ENCODE measurements at regions not wholly inside any gene's neighbourhood (a gene's known extent, or its start where the extent isn't known, plus 50 kb on each side); places are given as distances from the start of the nearest gene placed in this dataset.
A peak's percentile ranks its signal among the peaks of the same experiment; 100 is the strongest.

DNA sequence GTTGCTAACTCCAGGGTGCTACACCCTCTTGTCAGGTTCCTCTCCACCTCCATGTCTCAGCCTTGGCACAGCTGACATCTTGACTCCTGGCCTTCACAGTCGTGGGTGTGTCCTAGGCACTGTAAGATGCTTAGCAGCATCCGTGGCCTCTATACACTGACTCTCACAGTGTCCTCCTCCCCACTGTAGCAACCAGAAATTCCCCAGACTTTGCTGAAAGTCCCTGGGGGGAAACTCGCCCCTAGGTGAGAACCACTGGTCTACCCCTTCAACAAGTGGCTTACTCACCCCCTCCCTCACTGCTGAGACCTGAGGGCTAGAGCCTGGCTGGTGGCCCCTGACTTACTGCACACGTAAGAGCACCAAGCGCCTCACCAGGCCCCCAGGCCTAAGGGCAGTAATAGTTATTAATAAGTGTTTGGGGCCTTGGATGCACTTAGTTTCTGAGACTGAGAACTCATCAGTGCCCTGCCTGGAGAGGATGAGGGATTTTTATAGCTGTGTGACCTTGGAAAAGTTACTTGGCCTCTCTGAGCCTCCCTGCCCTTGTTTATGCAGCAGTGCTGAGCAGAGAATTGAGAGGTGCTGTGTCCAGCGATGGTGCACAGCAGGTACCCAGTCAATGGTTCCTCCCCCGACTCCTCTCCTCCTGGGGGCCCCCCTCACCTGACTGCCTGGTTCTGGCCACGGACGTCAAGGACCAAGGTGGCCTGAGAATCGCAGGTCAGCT lies 67.1 kb downstream of the RMI2 start:
- no peaks in the 10 kb centered on the region for H3K9me3 ChIP-seq (ENCODE audit: low read length)
- ChIA-PET POLR2A (no interaction called here), CTCF (ENCODE audit: low intra/inter-chr PET ratio, low total read pairs) (no interaction called here)
- BruUV-seq (replicated peaks): no TSS peak
- H3K79me2 ChIP-seq (ENCODE audit: insufficient read depth, low read length): no peaks in the 10 kb centered on the region
- H3K4me1 ChIP-seq (ENCODE audit: insufficient read depth, low read length): no peaks in the 10 kb centered on the region
- in situ Hi-C loops (cut with HindIII; ENCODE audit: extremely low pct_ligation_motif_present, low pct_unique_long_range_greater_than_20kb) (loop anchor here (25.0 kb wide), 1 partner anchor 100 kb away; no protein-coding TSS in a partner anchor), intact Hi-C loops (cut with micrococcal nuclease; ENCODE audit: unreplicated experiment) (no loop called here)
- DNase-seq (ENCODE audit: low spot score) (no peak), ATAC-seq (no peak), FAIRE-seq (no peak)
- WGBS (ENCODE audit: low lambda C conversion rate): 31% methylated on average over 8 of the region's 10 CpGs
- no peak overlapping the region for H3K4me2 ChIP-seq (ENCODE audit: low read depth, low read length)
- no peaks in the 10 kb centered on the region for H4K20me1 ChIP-seq (ENCODE audit: insufficient read depth, low read length)
- no peak overlapping the region for H3K4me3 ChIP-seq (replicated peaks in 1 of 3; ENCODE audit: insufficient read depth in 1 of 3, low read depth in 2 of 3, low read length in 3 of 3)
- no peak overlapping the region for H2AFZ ChIP-seq (ENCODE audit: low read length)
- TF ChIP-seq ZNF768 (CRISPR knock-in tag; IDR thresholded peaks at IDR 0.05): peak; percentile 96
- TF ChIP-seq ZNF678 (CRISPR knock-in tag; IDR thresholded peaks at IDR 0.05): no peak
- TF ChIP-seq, protein P1, sequence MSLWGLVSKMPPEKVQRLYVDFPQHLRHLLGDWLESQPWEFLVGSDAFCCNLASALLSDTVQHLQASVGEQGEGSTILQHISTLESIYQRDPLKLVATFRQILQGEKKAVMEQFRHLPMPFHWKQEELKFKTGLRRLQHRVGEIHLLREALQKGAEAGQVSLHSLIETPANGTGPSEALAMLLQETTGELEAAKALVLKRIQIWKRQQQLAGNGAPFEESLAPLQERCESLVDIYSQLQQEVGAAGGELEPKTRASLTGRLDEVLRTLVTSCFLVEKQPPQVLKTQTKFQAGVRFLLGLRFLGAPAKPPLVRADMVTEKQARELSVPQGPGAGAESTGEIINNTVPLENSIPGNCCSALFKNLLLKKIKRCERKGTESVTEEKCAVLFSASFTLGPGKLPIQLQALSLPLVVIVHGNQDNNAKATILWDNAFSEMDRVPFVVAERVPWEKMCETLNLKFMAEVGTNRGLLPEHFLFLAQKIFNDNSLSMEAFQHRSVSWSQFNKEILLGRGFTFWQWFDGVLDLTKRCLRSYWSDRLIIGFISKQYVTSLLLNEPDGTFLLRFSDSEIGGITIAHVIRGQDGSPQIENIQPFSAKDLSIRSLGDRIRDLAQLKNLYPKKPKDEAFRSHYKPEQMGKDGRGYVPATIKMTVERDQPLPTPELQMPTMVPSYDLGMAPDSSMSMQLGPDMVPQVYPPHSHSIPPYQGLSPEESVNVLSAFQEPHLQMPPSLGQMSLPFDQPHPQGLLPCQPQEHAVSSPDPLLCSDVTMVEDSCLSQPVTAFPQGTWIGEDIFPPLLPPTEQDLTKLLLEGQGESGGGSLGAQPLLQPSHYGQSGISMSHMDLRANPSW (CRISPR knock-in tag; IDR thresholded peaks at IDR 0.05; ENCODE audit: borderline replicate concordance): no peak
- peaks cover 21 to 47% of the 10 kb centered on the region in 2 experiments for H3K27me3 ChIP-seq (ENCODE audit: control insufficient read depth in 1 of 2, insufficient read depth in 2 of 2, low read length in 2 of 2)
- no peak overlapping the region for H3K27ac ChIP-seq (ENCODE audit: extremely low read length, insufficient read depth, low read length)
- H3K36me3 ChIP-seq (replicated peaks in 1 of 2; ENCODE audit: control insufficient read depth in 1 of 2, insufficient read depth in 2 of 2, low read length in 2 of 2): no peaks in the 10 kb centered on the region
- no peak overlapping the region for H3K9ac ChIP-seq (ENCODE audit: insufficient read depth, low read depth, low read length)

All from HepG2 (cell line).